Keratinocyte (primary cell): ENCODE measurements at regions not wholly inside any gene's neighbourhood (a gene's known extent, or its start where the extent isn't known, plus 50 kb on each side); places are given as distances from the start of the nearest gene placed in this dataset.

Experiments used
- EZH2 ChIP-seq: IDR thresholded peaks from one replicate; pipeline ENCODE4 v1.6.1; 2012; ENCODE audit warnings: inconsistent platforms, mild to moderate bottlenecking, low read length, moderate library complexity
- TF ChIP-seq, protein P1 (sequence below), 3 experiments: IDR thresholded peaks in 1 of 3; conservative IDR thresholded peaks in 1 of 3; optimal IDR thresholded peaks in 1 of 3; 2 replicates in 2 of 3; 3 replicates in 1 of 3; pipeline versions ENCODE3 to v1.5.1; 2011; ENCODE audit warnings: low read length in 3 of 3, mild to moderate bottlenecking in 3 of 3, moderate library complexity in 2 of 3, control low read depth in 1 of 3, inconsistent platforms in 1 of 3; ENCODE audit not compliant: insufficient read depth in 2 of 3; ENCODE audit errors: extremely low read depth in 1 of 3

DNA sequence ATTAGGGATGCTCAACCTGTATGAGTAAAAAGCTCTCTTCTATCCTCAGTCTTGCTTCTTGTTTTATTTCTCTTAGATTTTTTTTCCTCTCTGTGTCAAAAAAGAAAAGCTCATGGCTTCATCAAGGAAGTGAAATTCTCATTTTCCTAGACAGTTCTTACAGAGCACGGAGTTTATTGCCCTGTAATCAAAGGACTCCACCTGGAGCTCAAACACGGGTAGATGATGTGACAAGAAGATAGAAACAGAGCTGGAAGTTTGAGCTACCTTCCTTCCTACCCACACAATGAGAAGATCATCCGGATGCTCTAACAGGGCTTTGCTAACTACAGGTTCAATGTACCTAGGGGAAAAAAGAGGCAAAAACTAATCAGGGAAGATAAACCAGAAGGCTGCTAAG, 564.8 kb downstream of the MED13L start:
- TF ChIP-seq, protein P1, sequence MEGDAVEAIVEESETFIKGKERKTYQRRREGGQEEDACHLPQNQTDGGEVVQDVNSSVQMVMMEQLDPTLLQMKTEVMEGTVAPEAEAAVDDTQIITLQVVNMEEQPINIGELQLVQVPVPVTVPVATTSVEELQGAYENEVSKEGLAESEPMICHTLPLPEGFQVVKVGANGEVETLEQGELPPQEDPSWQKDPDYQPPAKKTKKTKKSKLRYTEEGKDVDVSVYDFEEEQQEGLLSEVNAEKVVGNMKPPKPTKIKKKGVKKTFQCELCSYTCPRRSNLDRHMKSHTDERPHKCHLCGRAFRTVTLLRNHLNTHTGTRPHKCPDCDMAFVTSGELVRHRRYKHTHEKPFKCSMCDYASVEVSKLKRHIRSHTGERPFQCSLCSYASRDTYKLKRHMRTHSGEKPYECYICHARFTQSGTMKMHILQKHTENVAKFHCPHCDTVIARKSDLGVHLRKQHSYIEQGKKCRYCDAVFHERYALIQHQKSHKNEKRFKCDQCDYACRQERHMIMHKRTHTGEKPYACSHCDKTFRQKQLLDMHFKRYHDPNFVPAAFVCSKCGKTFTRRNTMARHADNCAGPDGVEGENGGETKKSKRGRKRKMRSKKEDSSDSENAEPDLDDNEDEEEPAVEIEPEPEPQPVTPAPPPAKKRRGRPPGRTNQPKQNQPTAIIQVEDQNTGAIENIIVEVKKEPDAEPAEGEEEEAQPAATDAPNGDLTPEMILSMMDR (optimal IDR thresholded peaks at IDR 0.05 in 1 of 3, IDR thresholded peaks at IDR 0.05 in 1 of 3, conservative IDR thresholded peaks at IDR 0.05 in 1 of 3; ENCODE audit: extremely low read depth in 1 of 3, insufficient read depth in 2 of 3, low read length in 3 of 3), result no peak
- TF ChIP-seq EZH2, result no peak
